GM13977 (cell line): ENCODE measurements at regions not wholly inside any gene's neighbourhood (a gene's known extent, or its start where the extent isn't known, plus 50 kb on each side); places are given as distances from the start of the nearest gene placed in this dataset.

Experiments
- DNase-seq: peaks from one replicate; pipeline ENCODE4 v3.0.0; 2012; ENCODE audit warnings: low spot score
- CTCF ChIP-seq: IDR thresholded peaks from 2 replicates; pipeline ENCODE4 v1.5.1; 2012; ENCODE audit warnings: mild to moderate bottlenecking, control low read depth; ENCODE audit not compliant: insufficient read depth; ENCODE audit errors: extremely low read depth, missing control alignments
- in situ Hi-C: fragments of 300-500 bp; cut with MboI; formaldehyde crosslinking; loops from one replicate; pipeline ENCODE4 v1.12.0; 2022; ENCODE audit warnings: low sequenced_read_pairs, low pct_unique_long_range_greater_than_20kb, mixed read lengths, inconsistent platforms; ENCODE audit not compliant: unreplicated experiment

GRCh38 chr2:156098506-156098905 is 234.0 kb downstream of the NR4A2 start:
- no peak for TF ChIP-seq CTCF
- DNase-seq: no peak

GRCh38 chr2:156088587-156088986 is 243.9 kb downstream of the NR4A2 start:
- DNase-seq: no peak
- TF ChIP-seq CTCF: no peak
- in situ Hi-C loops: no loop called here

More at GRCh38 chr2:156098506-156098905, 234.0 kb downstream of the NR4A2 start:
- in situ Hi-C loops: no loop called here

- in situ Hi-C loops: no loop called here
- no peak for DNase-seq
- no peak for TF ChIP-seq CTCF
These were observed 244.6 kb downstream of the NR4A2 start for GRCh38 chr2:156087875-156088274.

GRCh38 chr2:156083763-156084493 is 248.6 kb downstream of the NR4A2 start:
- no peak for TF ChIP-seq CTCF
- DNase-seq: no peak
- in situ Hi-C loops: no loop called here

GRCh38 chr2:156079845-156080244 is 252.7 kb downstream of the NR4A2 start:
- in situ Hi-C loops: no loop called here
- no peak for DNase-seq
- no peak for TF ChIP-seq CTCF

GRCh38 chr2:156077041-156077742 is 255.3 kb downstream of the NR4A2 start:
- in situ Hi-C loops: no loop called here
- no peak for DNase-seq
- TF ChIP-seq CTCF: no peak
